C4-2B (cell line): ENCODE measurements at regions not wholly inside any gene's neighbourhood (a gene's known extent, or its start where the extent isn't known, plus 50 kb on each side); places are given as distances from the start of the nearest gene placed in this dataset.
"Not testable (repeated sequence)": the region's sequence is repeated elsewhere in the genome, so short reads cannot be mapped to it uniquely, and the experiment has no call there.

Experiments used
- H3K27ac ChIP-seq: fragments of 450-650 bp; 2 replicates; pipeline ENCODE4 v1.5.1; 2017

GRCh38 chr1:121050097-121050496 lies 134.0 kb downstream of the FAM72B start:
- not testable (repeated sequence) for H3K27ac ChIP-seq

- H3K27ac ChIP-seq: not testable (repeated sequence)
These were observed 132.9 kb downstream of the FAM72B start for GRCh38 chr1:121051161-121051790.

- H3K27ac ChIP-seq: not testable (repeated sequence)
These were observed 132.0 kb downstream of the FAM72B start for GRCh38 chr1:121052081-121052660.

- H3K27ac ChIP-seq: not testable (repeated sequence)
These were observed 129.2 kb downstream of the FAM72B start for GRCh38 chr1:121054928-121055327.

- not testable (repeated sequence) for H3K27ac ChIP-seq
These were observed 117.2 kb downstream of the FAM72B start for GRCh38 chr1:121066925-121067324.

GRCh38 chr1:121068738-121069499 lies 115.2 kb downstream of the FAM72B start:
- not testable (repeated sequence) for H3K27ac ChIP-seq

GRCh38 chr1:121073852-121074251 lies 110.3 kb downstream of the FAM72B start:
- not testable (repeated sequence) for H3K27ac ChIP-seq

GRCh38 chr1:121075254-121075805 lies 108.8 kb downstream of the FAM72B start:
- H3K27ac ChIP-seq: not testable (repeated sequence)

GRCh38 chr1:121076674-121077073 lies 107.5 kb downstream of the FAM72B start:
- not testable (repeated sequence) for H3K27ac ChIP-seq

- not testable (repeated sequence) for H3K27ac ChIP-seq
These were observed 104.5 kb downstream of the FAM72B start for GRCh38 chr1:121079655-121080054.

GRCh38 chr1:121080197-121080903 lies 103.8 kb downstream of the FAM72B start:
- H3K27ac ChIP-seq: not testable (repeated sequence)

- H3K27ac ChIP-seq: not testable (repeated sequence)
These were observed 103.3 kb downstream of the FAM72B start for GRCh38 chr1:121080904-121081264.

- H3K27ac ChIP-seq: not testable (repeated sequence)
These were observed 102.4 kb downstream of the FAM72B start for GRCh38 chr1:121081625-121082199.

GRCh38 chr1:121082995-121083394 lies 101.1 kb downstream of the FAM72B start:
- not testable (repeated sequence) for H3K27ac ChIP-seq

- not testable (repeated sequence) for H3K27ac ChIP-seq
These were observed 97.9 kb downstream of the FAM72B start for GRCh38 chr1:121086249-121086648.

GRCh38 chr1:121087221-121087620 lies 96.9 kb downstream of the FAM72B start:
- H3K27ac ChIP-seq: not testable (repeated sequence)

- not testable (repeated sequence) for H3K27ac ChIP-seq
These were observed 95.6 kb downstream of the FAM72B start for GRCh38 chr1:121088568-121088967.

- H3K27ac ChIP-seq: not testable (repeated sequence)
These were observed 91.7 kb downstream of the FAM72B start for GRCh38 chr1:121092329-121092968.

- not testable (repeated sequence) for H3K27ac ChIP-seq
These were observed 89.1 kb downstream of the FAM72B start for GRCh38 chr1:121095014-121095413.
